ENCODE measurements at regions not wholly inside any gene's neighbourhood (a gene's known extent, or its start where the extent isn't known, plus 50 kb on each side); places are given as distances from the start of the nearest gene placed in this dataset.

DNA sequence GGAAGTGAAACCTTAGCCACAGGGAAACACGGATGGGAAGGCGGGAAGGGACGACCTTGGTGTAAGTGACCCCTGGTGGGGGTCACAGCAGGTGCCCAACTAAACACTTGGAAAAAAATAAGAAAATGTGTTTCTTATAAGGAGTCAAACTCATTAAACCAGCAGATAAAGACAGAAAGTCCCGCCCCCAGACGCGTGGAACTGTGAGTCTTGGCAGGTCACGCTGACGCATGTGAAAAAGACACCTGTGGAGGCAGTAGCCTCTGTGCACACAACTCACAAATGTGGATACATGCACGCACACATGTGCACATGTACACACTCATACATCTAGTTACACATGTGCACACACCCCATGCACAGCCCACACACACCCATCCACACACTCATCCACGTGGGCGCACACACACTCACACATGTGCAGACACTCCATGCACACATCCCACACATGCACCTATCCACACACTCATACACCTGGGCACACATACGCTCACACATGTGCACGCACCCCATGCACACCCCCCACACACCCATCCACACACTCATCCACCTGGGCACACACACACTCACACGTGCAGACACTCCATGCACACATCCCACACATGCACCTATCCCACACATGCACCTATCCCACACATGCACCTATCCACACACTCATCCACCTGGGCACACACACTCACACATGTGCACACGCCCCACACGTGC is 432.4 kb downstream of the SOX9 start:
- H3K9me3 ChIP-seq: no peaks in the 10 kb centered on the region
- no peaks in the 10 kb centered on the region for H3K36me3 ChIP-seq
- no peak for TF ChIP-seq POLR2A (IDR thresholded peaks at IDR 0.05)
- H3K4me1 ChIP-seq: no peaks in the 10 kb centered on the region
- no peak for DNase-seq
- H3K27me3 ChIP-seq: no peaks in the 10 kb centered on the region
- no peak overlapping the region for H3K27ac ChIP-seq
- no peak overlapping the region for H3K4me3 ChIP-seq

DNA sequence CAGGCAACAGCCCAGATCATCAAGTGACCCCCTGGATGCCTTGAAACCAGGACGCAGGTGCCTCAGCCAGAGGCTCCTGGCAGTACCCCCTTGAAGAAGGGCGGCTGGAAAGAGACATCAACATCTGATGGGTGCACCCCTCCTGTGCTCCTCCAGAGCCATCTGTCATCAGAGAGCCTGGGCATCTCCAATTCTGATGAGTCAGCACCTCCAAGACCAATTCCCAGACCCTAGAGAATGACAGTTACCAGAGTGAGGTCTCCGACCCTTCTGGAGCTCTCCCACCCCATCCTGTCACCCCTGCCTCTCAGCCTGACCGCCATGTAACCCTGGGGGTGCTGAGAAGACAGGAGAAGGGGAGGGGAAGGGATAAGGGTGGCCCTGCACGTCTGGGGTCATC is 433.7 kb downstream of the SOX9 start:
- no peaks in the 10 kb centered on the region for H3K9me3 ChIP-seq
- no peak for DNase-seq
- H3K27ac ChIP-seq: no peak overlapping the region
- no peaks in the 10 kb centered on the region for H3K36me3 ChIP-seq
- no peaks in the 10 kb centered on the region for H3K4me1 ChIP-seq
- TF ChIP-seq POLR2A (IDR thresholded peaks at IDR 0.05): no peak
- TF ChIP-seq, protein P1, sequence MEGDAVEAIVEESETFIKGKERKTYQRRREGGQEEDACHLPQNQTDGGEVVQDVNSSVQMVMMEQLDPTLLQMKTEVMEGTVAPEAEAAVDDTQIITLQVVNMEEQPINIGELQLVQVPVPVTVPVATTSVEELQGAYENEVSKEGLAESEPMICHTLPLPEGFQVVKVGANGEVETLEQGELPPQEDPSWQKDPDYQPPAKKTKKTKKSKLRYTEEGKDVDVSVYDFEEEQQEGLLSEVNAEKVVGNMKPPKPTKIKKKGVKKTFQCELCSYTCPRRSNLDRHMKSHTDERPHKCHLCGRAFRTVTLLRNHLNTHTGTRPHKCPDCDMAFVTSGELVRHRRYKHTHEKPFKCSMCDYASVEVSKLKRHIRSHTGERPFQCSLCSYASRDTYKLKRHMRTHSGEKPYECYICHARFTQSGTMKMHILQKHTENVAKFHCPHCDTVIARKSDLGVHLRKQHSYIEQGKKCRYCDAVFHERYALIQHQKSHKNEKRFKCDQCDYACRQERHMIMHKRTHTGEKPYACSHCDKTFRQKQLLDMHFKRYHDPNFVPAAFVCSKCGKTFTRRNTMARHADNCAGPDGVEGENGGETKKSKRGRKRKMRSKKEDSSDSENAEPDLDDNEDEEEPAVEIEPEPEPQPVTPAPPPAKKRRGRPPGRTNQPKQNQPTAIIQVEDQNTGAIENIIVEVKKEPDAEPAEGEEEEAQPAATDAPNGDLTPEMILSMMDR (IDR thresholded peaks at IDR 0.05): no peak
- no peaks in the 10 kb centered on the region for H3K27me3 ChIP-seq
- H3K4me3 ChIP-seq: no peak overlapping the region

DNA sequence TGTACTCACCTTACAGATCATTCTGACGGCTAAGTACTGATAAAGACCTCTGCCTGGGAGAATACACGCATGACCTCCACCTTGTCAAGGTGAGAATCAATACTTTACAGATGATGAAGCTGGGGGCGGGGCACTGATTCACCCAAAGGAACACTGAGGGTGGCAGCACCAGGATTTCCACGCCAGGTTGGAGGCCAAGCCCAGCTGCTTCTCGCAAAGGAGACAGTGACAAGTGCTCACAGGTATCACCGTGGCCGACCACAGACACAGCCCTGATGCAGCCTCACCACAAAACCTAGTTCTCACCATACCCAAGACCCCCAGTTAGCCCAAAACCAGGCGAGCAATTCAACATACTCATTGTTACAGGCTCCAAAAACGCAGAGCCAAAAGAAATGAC is 434.2 kb downstream of the SOX9 start:
- Histone ChIP-seq H3K4me3 (no peak overlapping the region), H3K36me3 (no peaks in the 10 kb centered on the region), H3K27me3 (no peaks in the 10 kb centered on the region), H3K4me1 (peaks cover 0 to under 1% (median 0%) of the 10 kb centered on the region in 4 donors), H3K9me3 (no peaks in the 10 kb centered on the region), H3K27ac (no peak overlapping the region)
- no peak for TF ChIP-seq POLR2A (IDR thresholded peaks at IDR 0.05)
- TF ChIP-seq, protein P1 (IDR thresholded peaks at IDR 0.05): no peak
- DNase-seq: peak in 1 of 3 donors; percentile 65

DNA sequence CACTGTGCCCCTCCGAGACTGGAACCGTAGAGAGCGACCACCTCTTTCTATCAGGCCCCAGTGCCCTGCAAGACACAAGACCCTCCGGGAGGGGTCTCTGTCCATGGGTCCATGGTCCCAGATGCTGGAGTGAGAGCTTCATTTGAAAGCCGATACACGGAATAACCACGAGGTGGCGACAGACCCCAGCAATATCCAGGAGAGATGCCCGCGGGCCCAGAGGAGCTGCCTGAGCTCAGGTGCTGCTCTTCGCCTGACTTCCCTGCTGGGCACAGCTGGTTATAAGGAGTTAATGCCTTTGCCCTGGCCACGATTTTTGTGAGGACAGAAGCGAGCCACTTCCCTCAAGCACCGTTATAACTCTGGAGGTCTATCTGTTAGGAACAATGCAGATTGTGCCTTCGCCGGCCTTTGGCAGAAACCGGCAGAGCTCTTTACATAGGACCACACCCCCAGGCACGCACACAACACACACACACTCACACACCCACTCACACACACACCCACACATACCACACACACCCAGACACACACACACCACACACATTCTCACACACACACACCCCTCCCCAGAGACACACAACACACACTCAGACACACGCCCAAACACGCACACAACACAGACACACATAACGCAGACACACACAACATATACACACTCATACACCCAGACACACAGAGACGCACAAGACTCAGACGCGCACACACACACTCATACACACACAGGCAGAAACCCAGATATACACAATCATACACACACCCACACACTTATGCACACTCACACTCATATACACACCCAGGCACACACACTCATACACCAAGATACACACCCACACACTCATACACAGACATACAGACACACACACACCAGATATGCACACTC is 436.4 kb downstream of the SOX9 start:
- H3K27ac ChIP-seq: no peak overlapping the region
- peaks cover 0 to 12% (median 0%) of the 10 kb centered on the region in 4 donors for H3K4me1 ChIP-seq
- H3K36me3 ChIP-seq: no peaks in the 10 kb centered on the region
- H3K4me3 ChIP-seq: no peak overlapping the region
- H3K9me3 ChIP-seq: no peaks in the 10 kb centered on the region
- H3K27me3 ChIP-seq: no peaks in the 10 kb centered on the region
- peak in 1 of 2 donors; percentile 16 for TF ChIP-seq POLR2A (IDR thresholded peaks at IDR 0.05)
- TF ChIP-seq, protein P1 (IDR thresholded peaks at IDR 0.05): peak; percentile 43 to 79 (median 72)
- peak; percentile 20 to 84 (median 74) for DNase-seq

DNA sequence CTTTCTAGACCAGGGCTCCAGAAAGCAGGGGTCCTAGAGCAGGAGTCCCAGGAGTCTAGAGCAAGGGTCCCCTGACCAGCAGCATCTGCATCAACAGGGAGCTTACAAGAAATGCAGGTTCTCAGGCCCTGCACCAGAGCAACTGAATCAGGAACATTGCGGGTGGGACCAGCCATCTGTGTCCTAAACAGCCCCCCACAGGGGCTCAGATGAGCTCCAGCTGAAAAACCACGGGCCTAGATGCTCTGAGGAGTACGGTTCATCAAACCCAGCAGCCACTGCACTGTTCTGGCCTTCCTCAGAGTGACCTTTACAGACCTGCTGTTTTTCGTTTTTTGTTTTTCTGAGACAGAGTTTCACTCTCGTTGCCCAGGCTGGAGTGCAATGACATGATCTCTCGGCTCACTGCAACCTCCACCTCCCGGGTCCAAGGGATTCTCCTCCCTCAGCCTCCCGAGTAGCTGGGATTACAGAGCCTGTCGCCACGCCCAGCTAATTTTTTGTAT is 438.2 kb downstream of the SOX9 start:
- Histone ChIP-seq H3K9me3 (no peaks in the 10 kb centered on the region), H3K4me3 (no peak overlapping the region), H3K4me1 (peaks cover 0 to 12% (median 0%) of the 10 kb centered on the region in 4 donors), H3K27me3 (no peaks in the 10 kb centered on the region), H3K27ac (no peak overlapping the region), H3K36me3 (no peaks in the 10 kb centered on the region)
- no peak for TF ChIP-seq POLR2A (IDR thresholded peaks at IDR 0.05)
- TF ChIP-seq, protein P1 (IDR thresholded peaks at IDR 0.05): no peak
- no peak for DNase-seq

Data from Peyer's patch (tissue), 4 donors.